ENCODE measurements at regions not wholly inside any gene's neighbourhood (a gene's known extent, or its start where the extent isn't known, plus 50 kb on each side); places are given as distances from the start of the nearest gene placed in this dataset.

GRCh38 chr5:175340180-175340579, 103.8 kb downstream of the DRD1 start:
- CTCF ChIA-PET, result no interaction called here
- BruUV-seq (replicated peaks), result no TSS peak

GRCh38 chr5:175337680-175338079, 106.3 kb downstream of the DRD1 start:
- no peak for DNase-seq (ENCODE audit: low spot score)
- TF ChIP-seq CTCF (conservative IDR thresholded peaks at IDR 0.05; ENCODE audit: low read depth, low read length) (no peak), EZH2 (IDR thresholded peaks at IDR 0.05; ENCODE audit: borderline replicate concordance, low read depth, low read length, poor library complexity, severe bottlenecking) (no peak)
- no TSS peak for BruUV-seq (replicated peaks)
- no peak overlapping the region for H3K4me3 ChIP-seq (ENCODE audit: low read depth, low read length, poor library complexity, severe bottlenecking)
- CTCF ChIA-PET, result no interaction called here
- intact Hi-C loops (cut with micrococcal nuclease; ENCODE audit: unreplicated experiment), result no loop called here
- no peak overlapping the region for H3K27ac ChIP-seq (ENCODE audit: low read depth, low read length, poor library complexity, severe bottlenecking)
- H3K27me3 ChIP-seq (replicated peaks; ENCODE audit: insufficient read depth, low read depth, low read length, poor library complexity), result no peaks in the 10 kb centered on the region
- no peaks in the 10 kb centered on the region for H3K4me1 ChIP-seq (ENCODE audit: insufficient read depth, low read length, poor library complexity, severe bottlenecking)
- POLR2A ChIA-PET (ENCODE audit: low non-redundant PET), result no interaction called here
- H3K9me3 ChIP-seq (ENCODE audit: low read depth, low read length, poor library complexity, severe bottlenecking), result no peaks in the 10 kb centered on the region
- no peaks in the 10 kb centered on the region for H3K36me3 ChIP-seq (ENCODE audit: insufficient read depth, low read length, poor library complexity, severe bottlenecking)

More at GRCh38 chr5:175340180-175340579, 103.8 kb downstream of the DRD1 start:
- no peak for DNase-seq (ENCODE audit: low spot score)
- POLR2A ChIA-PET (ENCODE audit: low non-redundant PET), result no interaction called here
- Histone ChIP-seq H3K27me3 (replicated peaks; ENCODE audit: insufficient read depth, low read depth, low read length, poor library complexity) (no peaks in the 10 kb centered on the region), H3K4me3 (ENCODE audit: low read depth, low read length, poor library complexity, severe bottlenecking) (no peak overlapping the region), H3K27ac (ENCODE audit: low read depth, low read length, poor library complexity, severe bottlenecking) (no peak overlapping the region), H3K4me1 (ENCODE audit: insufficient read depth, low read length, poor library complexity, severe bottlenecking) (peaks cover 8% of the 10 kb centered on the region), H3K9me3 (ENCODE audit: low read depth, low read length, poor library complexity, severe bottlenecking) (no peaks in the 10 kb centered on the region), H3K36me3 (ENCODE audit: insufficient read depth, low read length, poor library complexity, severe bottlenecking) (no peaks in the 10 kb centered on the region)
- intact Hi-C loops (cut with micrococcal nuclease; ENCODE audit: unreplicated experiment), result no loop called here
- TF ChIP-seq CTCF (conservative IDR thresholded peaks at IDR 0.05; ENCODE audit: low read depth, low read length) (no peak), EZH2 (IDR thresholded peaks at IDR 0.05; ENCODE audit: borderline replicate concordance, low read depth, low read length, poor library complexity, severe bottlenecking) (no peak)

GRCh38 chr5:175336781-175337180, 107.2 kb downstream of the DRD1 start:
- ChIA-PET POLR2A (ENCODE audit: low non-redundant PET) (no interaction called here), CTCF (interaction anchor here (0.5 kb wide), 1 partner anchor 1452 kb away, joined by 3 read pairs; no protein-coding TSS in a partner anchor)
- H3K27me3 ChIP-seq (replicated peaks; ENCODE audit: insufficient read depth, low read depth, low read length, poor library complexity), result no peaks in the 10 kb centered on the region
- H3K9me3 ChIP-seq (ENCODE audit: low read depth, low read length, poor library complexity, severe bottlenecking), result no peaks in the 10 kb centered on the region
- no peaks in the 10 kb centered on the region for H3K36me3 ChIP-seq (ENCODE audit: insufficient read depth, low read length, poor library complexity, severe bottlenecking)
- intact Hi-C loops (cut with micrococcal nuclease; ENCODE audit: unreplicated experiment), result no loop called here
- H3K27ac ChIP-seq (ENCODE audit: low read depth, low read length, poor library complexity, severe bottlenecking), result no peak overlapping the region
- no peak for DNase-seq (ENCODE audit: low spot score)
- H3K4me1 ChIP-seq (ENCODE audit: insufficient read depth, low read length, poor library complexity, severe bottlenecking), result no peaks in the 10 kb centered on the region
- TF ChIP-seq CTCF (conservative IDR thresholded peaks at IDR 0.05; ENCODE audit: low read depth, low read length) (no peak), EZH2 (IDR thresholded peaks at IDR 0.05; ENCODE audit: borderline replicate concordance, low read depth, low read length, poor library complexity, severe bottlenecking) (no peak)
- BruUV-seq (replicated peaks), result no TSS peak
- H3K4me3 ChIP-seq (ENCODE audit: low read depth, low read length, poor library complexity, severe bottlenecking), result no peak overlapping the region

All from A673 (cell line).